ENCODE measurements at regions not wholly inside any gene's neighbourhood (a gene's known extent, or its start where the extent isn't known, plus 50 kb on each side); places are given as distances from the start of the nearest gene placed in this dataset.

DNA sequence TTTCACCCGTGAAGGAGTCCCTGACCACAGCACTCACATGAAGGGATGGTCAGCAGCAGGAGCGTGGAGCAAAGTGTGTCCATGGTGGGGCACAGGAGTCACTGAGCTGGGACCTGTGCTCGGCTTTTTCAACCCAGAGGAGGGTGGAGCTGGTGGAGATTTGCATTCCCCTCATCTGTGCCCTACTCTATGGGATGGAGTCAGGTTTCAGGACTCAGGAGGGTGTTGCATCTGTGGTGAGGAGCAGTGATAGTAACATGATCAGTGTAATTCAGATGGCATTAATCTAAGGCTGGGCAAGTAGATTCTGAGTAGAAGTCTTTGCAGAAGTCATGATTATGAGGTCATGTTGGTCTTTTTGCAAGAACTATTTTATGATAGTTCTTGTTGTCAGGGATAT lies 511.9 kb downstream of the TMEM121 start:
- Mint-ChIP-seq H3K9me3 (ENCODE audit: low read depth) (peaks cover 64% of the 10 kb centered on the region), H3K27ac (ENCODE audit: unreplicated experiment) (no peak overlapping the region), H3K36me3 (ENCODE audit: low read depth) (no peaks in the 10 kb centered on the region), H3K4me3 (ENCODE audit: unreplicated experiment) (no peak overlapping the region), H3K27me3 (ENCODE audit: low read depth) (no peaks in the 10 kb centered on the region), H3K4me1 (ENCODE audit: low read depth) (no peaks in the 10 kb centered on the region)
- TF ChIP-seq, protein P1, sequence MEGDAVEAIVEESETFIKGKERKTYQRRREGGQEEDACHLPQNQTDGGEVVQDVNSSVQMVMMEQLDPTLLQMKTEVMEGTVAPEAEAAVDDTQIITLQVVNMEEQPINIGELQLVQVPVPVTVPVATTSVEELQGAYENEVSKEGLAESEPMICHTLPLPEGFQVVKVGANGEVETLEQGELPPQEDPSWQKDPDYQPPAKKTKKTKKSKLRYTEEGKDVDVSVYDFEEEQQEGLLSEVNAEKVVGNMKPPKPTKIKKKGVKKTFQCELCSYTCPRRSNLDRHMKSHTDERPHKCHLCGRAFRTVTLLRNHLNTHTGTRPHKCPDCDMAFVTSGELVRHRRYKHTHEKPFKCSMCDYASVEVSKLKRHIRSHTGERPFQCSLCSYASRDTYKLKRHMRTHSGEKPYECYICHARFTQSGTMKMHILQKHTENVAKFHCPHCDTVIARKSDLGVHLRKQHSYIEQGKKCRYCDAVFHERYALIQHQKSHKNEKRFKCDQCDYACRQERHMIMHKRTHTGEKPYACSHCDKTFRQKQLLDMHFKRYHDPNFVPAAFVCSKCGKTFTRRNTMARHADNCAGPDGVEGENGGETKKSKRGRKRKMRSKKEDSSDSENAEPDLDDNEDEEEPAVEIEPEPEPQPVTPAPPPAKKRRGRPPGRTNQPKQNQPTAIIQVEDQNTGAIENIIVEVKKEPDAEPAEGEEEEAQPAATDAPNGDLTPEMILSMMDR (IDR thresholded peaks at IDR 0.05), result no peak
- DNase-seq (ENCODE audit: low spot score), result no peak

DNA sequence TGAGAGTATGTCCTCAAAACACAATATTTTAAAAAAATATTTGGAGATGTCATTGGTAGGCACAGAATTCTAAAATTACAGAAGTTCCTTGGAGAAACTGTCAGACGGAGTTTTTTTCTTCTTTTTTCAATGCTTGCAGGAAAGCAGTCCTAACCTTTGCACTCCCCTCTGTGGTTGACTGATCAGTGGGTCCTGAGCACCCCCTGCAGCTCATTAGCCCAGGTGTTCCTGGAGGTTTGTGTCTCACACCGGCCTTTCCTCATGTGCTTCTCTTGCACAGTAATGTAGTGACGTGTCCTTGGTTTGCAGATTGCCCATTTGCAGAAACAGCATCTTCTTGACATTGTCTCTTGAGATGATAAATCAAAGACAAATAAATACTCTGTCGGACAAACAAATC lies 513.0 kb downstream of the TMEM121 start:
- peaks cover 55% of the 10 kb centered on the region for H3K9me3 Mint-ChIP-seq (ENCODE audit: low read depth)

DNA sequence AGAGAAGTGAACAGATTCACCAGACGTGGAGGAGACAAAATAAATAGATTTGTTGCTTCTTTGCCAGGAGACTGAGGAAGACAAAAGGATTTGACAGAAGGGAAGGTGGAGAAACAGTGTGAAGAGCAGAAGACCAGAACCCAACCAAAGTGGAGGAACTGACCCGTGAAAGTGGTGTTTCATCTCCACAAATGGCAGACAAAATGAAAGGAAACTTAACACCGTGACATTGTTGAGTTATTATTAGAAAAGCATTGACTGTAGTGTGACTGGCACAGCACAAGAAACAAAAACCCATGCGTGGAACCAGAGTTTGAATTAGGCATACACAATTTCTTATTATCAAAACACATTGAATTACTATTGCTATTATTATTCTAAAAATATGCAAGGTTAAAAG lies 518.1 kb downstream of the TMEM121 start:
- no peak for DNase-seq (ENCODE audit: low spot score)
- TF ChIP-seq, protein P1 (IDR thresholded peaks at IDR 0.05), result no peak
- Mint-ChIP-seq H3K36me3 (ENCODE audit: low read depth) (no peaks in the 10 kb centered on the region), H3K4me1 (ENCODE audit: low read depth) (no peaks in the 10 kb centered on the region), H3K27ac (ENCODE audit: unreplicated experiment) (no peak overlapping the region), H3K4me3 (ENCODE audit: unreplicated experiment) (no peak overlapping the region), H3K9me3 (ENCODE audit: low read depth) (peaks cover 42% of the 10 kb centered on the region), H3K27me3 (ENCODE audit: low read depth) (no peaks in the 10 kb centered on the region)

More for the DNA sequence above, 513.0 kb downstream of the TMEM121 start:
- no peak overlapping the region for H3K27ac Mint-ChIP-seq (ENCODE audit: unreplicated experiment)
- no peaks in the 10 kb centered on the region for H3K27me3 Mint-ChIP-seq (ENCODE audit: low read depth)
- H3K36me3 Mint-ChIP-seq (ENCODE audit: low read depth), result no peaks in the 10 kb centered on the region
- TF ChIP-seq, protein P1 (IDR thresholded peaks at IDR 0.05), result no peak
- H3K4me1 Mint-ChIP-seq (ENCODE audit: low read depth), result no peaks in the 10 kb centered on the region
- DNase-seq (ENCODE audit: low spot score), result no peak
- no peak overlapping the region for H3K4me3 Mint-ChIP-seq (ENCODE audit: unreplicated experiment)

DNA sequence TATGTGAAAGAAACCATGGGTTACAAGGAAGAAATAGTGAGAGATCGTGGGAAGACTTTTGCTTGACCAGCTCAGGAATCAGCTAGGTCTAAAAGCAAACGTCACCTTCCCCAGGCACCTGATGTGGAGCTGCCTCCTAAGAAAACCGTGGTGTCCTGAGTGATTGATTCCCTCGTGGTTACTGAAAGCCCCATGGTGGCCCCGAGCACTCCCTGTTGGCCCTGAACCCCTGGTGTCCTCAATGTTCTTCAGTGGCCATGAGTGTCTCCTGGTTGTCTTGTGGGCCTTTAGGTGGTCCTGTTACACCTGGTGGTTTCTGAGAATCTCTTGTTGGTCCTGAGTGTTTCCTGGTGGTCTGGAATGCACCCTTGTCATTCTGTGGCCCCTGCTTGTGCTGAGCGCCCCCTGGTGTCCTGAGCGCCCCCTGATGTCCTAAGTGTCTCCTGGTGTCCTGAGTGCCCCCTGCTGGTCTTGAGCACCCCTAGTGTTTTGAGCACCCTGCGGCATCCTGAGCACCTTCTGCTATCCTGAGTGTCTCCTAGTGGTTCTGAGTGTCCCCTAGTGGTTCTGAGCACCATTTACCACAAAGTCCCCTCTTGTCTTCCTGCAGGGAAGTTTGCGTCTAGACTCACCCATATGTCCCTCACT lies 518.7 kb downstream of the TMEM121 start:
- Mint-ChIP-seq H3K36me3 (ENCODE audit: low read depth) (no peaks in the 10 kb centered on the region), H3K4me1 (ENCODE audit: low read depth) (no peaks in the 10 kb centered on the region), H3K4me3 (ENCODE audit: unreplicated experiment) (no peak overlapping the region), H3K9me3 (ENCODE audit: low read depth) (peaks cover 43% of the 10 kb centered on the region), H3K27me3 (ENCODE audit: low read depth) (no peaks in the 10 kb centered on the region), H3K27ac (ENCODE audit: unreplicated experiment) (no peak overlapping the region)
- DNase-seq (ENCODE audit: low spot score), result no peak
- TF ChIP-seq, protein P1 (IDR thresholded peaks at IDR 0.05), result no peak

DNA sequence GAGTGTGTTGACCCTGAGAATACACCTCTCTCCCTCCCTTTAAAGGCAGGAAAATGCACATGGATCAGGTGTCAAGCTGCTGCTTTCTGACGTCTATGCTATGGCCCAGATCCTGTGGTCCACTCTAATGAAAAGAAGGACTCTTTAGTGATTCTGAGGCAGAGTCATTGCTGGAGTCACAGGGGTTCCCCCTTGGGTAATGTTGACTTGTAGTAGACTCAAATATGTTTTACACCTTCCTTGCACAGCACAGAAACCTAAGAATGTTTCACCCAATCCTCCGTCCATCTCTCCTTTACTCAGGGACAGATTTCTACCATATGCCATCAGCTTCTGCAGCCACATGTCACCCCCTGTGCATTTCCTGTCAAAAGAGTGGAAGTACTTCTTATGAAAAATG lies 525.4 kb downstream of the TMEM121 start:
- Mint-ChIP-seq H3K36me3 (ENCODE audit: low read depth) (no peaks in the 10 kb centered on the region), H3K9me3 (ENCODE audit: low read depth) (peaks cover 57% of the 10 kb centered on the region), H3K4me1 (ENCODE audit: low read depth) (no peaks in the 10 kb centered on the region), H3K27ac (ENCODE audit: unreplicated experiment) (no peak overlapping the region), H3K4me3 (ENCODE audit: unreplicated experiment) (no peak overlapping the region), H3K27me3 (ENCODE audit: low read depth) (no peaks in the 10 kb centered on the region)
- no peak for DNase-seq (ENCODE audit: low spot score)
- TF ChIP-seq, protein P1 (IDR thresholded peaks at IDR 0.05), result no peak

All from chondrocyte (in vitro differentiated cells).